ENCODE measurements at regions not wholly inside any gene's neighbourhood (a gene's known extent, or its start where the extent isn't known, plus 50 kb on each side); places are given as distances from the start of the nearest gene placed in this dataset.

DNA sequence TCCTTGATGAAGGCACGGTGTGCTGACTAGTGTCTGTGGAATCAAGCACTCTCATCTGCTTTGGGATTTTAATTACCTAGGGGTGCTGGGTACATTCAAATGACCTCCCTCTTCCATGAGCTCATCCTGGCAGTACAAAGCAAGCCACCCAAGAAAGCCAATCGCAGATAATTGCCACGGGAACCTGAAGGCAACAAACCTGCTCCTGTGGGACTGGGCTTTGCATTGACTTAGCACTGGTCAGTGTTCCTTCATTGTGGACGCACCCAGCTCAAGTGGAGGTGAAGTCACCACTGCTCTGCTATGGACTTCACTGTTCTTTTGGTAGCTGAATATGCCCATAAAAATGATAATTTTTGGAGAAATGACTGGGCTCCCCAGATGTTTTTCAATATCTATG is 261.6 kb upstream of the FERMT1 start:
- TF ChIP-seq ATF2 (CRISPR knock-in tag; IDR thresholded peaks at IDR 0.05; ENCODE audit: borderline replicate concordance, low read depth) (no peak), CBFB (CRISPR knock-in tag; IDR thresholded peaks at IDR 0.05; ENCODE audit: low read depth) (no peak), JAZF1 (CRISPR knock-in tag; IDR thresholded peaks at IDR 0.05) (no peak), ZNF121 (CRISPR knock-in tag; IDR thresholded peaks at IDR 0.05) (no peak), CREB1 (CRISPR knock-in tag; IDR thresholded peaks at IDR 0.05) (no peak), ATF3 (CRISPR knock-in tag; conservative IDR thresholded peaks at IDR 0.05) (no peak), JUN (CRISPR knock-in tag; IDR thresholded peaks at IDR 0.05) (no peak), GTF2I (CRISPR knock-in tag; conservative IDR thresholded peaks at IDR 0.05) (no peak)
- TF ChIP-seq, protein P1, sequence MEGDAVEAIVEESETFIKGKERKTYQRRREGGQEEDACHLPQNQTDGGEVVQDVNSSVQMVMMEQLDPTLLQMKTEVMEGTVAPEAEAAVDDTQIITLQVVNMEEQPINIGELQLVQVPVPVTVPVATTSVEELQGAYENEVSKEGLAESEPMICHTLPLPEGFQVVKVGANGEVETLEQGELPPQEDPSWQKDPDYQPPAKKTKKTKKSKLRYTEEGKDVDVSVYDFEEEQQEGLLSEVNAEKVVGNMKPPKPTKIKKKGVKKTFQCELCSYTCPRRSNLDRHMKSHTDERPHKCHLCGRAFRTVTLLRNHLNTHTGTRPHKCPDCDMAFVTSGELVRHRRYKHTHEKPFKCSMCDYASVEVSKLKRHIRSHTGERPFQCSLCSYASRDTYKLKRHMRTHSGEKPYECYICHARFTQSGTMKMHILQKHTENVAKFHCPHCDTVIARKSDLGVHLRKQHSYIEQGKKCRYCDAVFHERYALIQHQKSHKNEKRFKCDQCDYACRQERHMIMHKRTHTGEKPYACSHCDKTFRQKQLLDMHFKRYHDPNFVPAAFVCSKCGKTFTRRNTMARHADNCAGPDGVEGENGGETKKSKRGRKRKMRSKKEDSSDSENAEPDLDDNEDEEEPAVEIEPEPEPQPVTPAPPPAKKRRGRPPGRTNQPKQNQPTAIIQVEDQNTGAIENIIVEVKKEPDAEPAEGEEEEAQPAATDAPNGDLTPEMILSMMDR (IDR thresholded peaks at IDR 0.05): no peak
